PFSK-1 (cell line): ENCODE measurements at regions not wholly inside any gene's neighbourhood (a gene's known extent, or its start where the extent isn't known, plus 50 kb on each side); places are given as distances from the start of the nearest gene placed in this dataset.

Experiments
- FOXP2 ChIP-seq: optimal IDR thresholded peaks from 2 replicates; pipeline ENCODE3; 2011; ENCODE audit warnings: borderline replicate concordance, control low read depth, inconsistent platforms; ENCODE audit not compliant: insufficient read depth; ENCODE audit errors: extremely low read length, extremely low read depth
- POLR2AphosphoS5 ChIP-seq: IDR thresholded peaks from 2 replicates; pipeline ENCODE4 v1.6.1; 2012; ENCODE audit warnings: low read depth, mild to moderate bottlenecking, control low read depth, low read length, moderate library complexity
- REST ChIP-seq, 2 experiments: IDR thresholded peaks; 2 replicates each; pipeline versions ENCODE4 v1.6.1 to v1.8.0; 2011 to 2012; ENCODE audit warnings: low read depth in 2 of 2, low read length in 2 of 2, control low read depth in 1 of 2, inconsistent platforms in 1 of 2, mild to moderate bottlenecking in 1 of 2, moderate library complexity in 1 of 2; ENCODE audit not compliant: insufficient read depth in 1 of 2
- SIN3A ChIP-seq: IDR thresholded peaks from 2 replicates; pipeline ENCODE4 v1.6.1; 2012; ENCODE audit warnings: mild to moderate bottlenecking, low read length, moderate library complexity, borderline replicate concordance; ENCODE audit not compliant: insufficient read depth
- TAF1 ChIP-seq: IDR thresholded peaks from 2 replicates; pipeline ENCODE4 v1.6.1; 2012; ENCODE audit warnings: low read length, control low read depth, borderline replicate concordance; ENCODE audit not compliant: insufficient read depth

DNA sequence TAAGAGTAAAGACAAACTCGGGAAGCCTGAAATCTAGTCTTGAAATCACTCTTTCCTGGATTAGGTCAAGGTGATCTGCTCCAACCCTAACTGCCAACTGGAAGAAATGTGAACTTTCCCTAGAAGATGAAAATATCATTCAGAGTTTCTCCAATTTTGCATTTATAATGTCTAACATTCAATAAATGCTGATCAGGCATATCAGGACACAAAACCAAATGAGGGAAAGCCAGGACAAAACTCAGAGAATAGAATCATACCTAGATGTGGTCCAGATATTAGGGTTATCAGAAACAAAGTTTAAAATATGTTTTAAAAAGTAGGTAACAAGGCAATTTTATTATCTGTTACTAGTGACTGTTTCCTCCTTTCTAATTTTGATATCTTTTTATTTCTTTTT, 335.5 kb upstream of the MAP3K7 start:
- TF ChIP-seq POLR2AphosphoS5 = no peak
- no peak for TF ChIP-seq SIN3A
- TF ChIP-seq REST (IDR thresholded peaks at IDR 0.05; ENCODE audit: insufficient read depth in 1 of 2, low read depth in 2 of 2, low read length in 2 of 2) = no peak
- TF ChIP-seq TAF1 = no peak
- no peak for TF ChIP-seq FOXP2

DNA sequence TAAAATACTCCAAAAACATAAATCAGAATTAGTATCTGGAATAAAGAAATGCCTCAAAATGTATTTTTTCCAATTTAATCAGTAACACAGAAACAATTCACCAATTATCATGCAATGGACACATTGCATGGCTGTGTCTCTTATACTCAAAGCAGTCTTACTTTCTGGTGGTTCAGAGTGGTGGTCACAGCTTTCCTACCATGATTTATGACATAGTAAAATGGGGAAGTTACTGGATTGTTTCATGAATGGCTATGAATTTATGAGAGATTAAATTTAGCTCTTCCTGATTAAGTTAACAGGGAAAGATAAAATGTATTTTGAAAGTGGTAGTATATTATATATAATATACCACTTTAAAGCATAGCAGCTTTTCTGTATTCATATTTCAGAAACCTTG, 331.5 kb upstream of the MAP3K7 start:
- TF ChIP-seq TAF1 (no peak), SIN3A (no peak), POLR2AphosphoS5 (no peak), FOXP2 (no peak), REST (IDR thresholded peaks at IDR 0.05; ENCODE audit: insufficient read depth in 1 of 2, low read depth in 2 of 2, low read length in 2 of 2) (no peak)

DNA sequence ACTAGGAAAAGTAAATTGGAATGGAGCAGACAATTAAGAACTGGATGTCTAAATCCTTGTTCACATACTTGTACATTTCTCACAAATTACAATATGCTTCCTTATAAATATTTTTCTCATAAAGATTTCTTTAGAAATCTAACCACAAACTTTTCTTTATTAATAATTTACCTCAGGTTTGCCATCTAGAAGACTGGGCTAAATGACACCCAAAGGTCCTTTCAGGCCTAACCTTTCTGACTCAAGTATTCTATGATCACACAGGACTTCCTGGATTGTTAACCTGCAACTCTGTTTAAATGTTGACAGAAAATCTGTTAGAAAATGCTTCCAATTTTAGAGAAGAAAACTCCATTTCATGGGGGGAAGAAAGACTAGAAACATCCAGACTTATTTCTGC, 330.5 kb upstream of the MAP3K7 start:
- TF ChIP-seq SIN3A (no peak), POLR2AphosphoS5 (no peak), REST (IDR thresholded peaks at IDR 0.05; ENCODE audit: insufficient read depth in 1 of 2, low read depth in 2 of 2, low read length in 2 of 2) (no peak), FOXP2 (no peak), TAF1 (no peak)

DNA sequence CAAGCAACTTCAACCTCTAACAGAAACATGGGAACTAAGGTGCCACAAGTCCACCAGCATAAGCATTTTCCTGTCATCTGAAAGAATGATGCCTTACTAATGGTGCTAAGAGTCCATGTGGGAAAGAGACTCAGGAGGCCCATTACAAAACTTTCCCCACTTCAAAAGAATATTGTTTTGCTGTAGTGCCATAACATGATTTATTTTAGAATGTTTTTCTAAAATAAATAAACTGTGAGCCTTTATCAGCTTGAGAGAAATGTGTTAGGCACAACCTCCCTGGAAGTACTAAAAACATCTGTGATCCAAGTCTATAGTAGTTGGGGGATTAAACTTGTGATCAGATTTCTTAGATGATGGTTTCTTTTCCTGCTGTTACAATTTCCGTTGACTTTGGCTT, 330.1 kb upstream of the MAP3K7 start:
- TF ChIP-seq TAF1 (no peak), REST (IDR thresholded peaks at IDR 0.05; ENCODE audit: insufficient read depth in 1 of 2, low read depth in 2 of 2, low read length in 2 of 2) (no peak), POLR2AphosphoS5 (no peak), SIN3A (no peak), FOXP2 (no peak)

DNA sequence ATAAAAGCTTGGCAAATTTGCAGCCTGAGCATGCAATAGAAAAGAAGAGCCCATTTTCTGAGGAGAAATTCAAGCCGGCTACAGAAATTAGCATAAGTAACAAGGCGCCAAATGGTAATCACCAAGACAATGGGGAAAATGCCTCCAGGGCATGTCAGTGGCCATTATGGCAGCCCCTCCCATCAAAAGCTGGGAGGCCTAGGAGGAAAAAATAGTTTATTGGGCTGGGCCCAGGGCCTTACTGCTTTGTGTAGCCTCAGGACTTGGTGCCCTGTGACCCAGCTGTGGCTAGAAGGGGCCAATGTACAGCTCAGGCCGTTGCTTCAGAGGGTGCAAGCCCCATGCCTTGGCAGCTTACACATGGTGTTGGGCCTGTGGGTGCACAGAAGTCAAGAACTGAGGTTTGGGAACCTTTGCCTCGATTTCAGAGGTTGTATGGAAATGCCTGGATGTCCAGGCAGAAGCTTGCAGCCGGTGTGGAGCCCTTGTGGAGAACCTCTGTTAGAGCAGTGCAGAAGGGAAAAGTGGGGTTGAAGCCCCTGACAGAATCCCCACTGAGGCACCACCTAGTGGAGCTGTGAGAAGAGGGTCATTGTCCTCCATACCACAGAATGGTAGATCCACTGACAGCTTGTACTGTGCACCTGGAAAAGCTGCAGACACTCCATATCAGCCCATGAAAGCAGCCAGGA, 328.5 kb upstream of the MAP3K7 start:
- no peak for TF ChIP-seq TAF1
- no peak for TF ChIP-seq POLR2AphosphoS5
- TF ChIP-seq FOXP2 = no peak
- no peak for TF ChIP-seq REST (IDR thresholded peaks at IDR 0.05; ENCODE audit: insufficient read depth in 1 of 2, low read depth in 2 of 2, low read length in 2 of 2)
- TF ChIP-seq SIN3A = no peak
